GM12864 (cell line): ENCODE measurements at regions not wholly inside any gene's neighbourhood (a gene's known extent, or its start where the extent isn't known, plus 50 kb on each side); places are given as distances from the start of the nearest gene placed in this dataset.

Experiments
- DNase-seq: peaks from one replicate; pipeline ENCODE4 v3.0.0-alpha.2; 2011; ENCODE audit warnings: low read depth
- H3K4me3 ChIP-seq: 2 replicates; pipeline ENCODE4 v1.5.1; 2011; ENCODE audit warnings: mild to moderate bottlenecking, low read depth, low read length, control low read depth
- TF ChIP-seq, protein P1 (sequence below): IDR thresholded peaks from 2 replicates; pipeline ENCODE4 v1.5.1; 2011; ENCODE audit warnings: low read depth, mild to moderate bottlenecking, moderate library complexity, low read length, control low read depth, inconsistent platforms; ENCODE audit errors: missing control alignments

DNA sequence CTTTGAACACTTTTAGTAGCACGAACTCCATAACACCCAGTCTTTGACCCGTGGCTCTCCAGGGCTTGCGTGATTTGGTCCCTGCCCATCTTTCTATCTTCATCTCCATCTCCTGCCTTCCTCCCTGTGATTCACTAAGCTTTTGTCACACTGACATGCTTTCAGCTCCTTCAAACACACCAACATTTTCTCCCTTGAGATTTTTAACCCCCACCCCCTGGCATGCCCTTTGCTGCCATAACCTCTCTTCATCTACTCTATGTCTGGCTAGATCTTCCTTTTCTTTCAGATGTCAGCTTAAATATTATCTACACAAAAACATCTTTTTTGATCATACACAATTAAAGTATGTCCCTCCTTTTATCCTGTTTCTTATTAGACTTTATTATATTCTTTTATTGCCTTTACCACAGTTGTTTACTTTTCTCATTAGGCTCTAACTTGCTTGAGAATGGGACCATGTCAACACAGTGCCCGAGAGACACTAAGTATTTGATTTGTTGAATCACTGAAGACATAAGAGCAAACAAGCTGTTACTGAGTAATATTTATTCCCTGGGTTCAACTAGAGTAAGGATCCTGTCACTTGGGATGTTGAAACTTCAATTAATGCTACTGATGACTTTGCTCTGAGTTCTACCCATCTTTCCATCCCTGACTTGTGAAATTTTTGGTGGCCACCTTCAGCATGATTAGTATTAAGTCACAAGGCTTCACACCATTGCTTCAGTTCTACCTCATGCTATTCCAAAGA is 387.3 kb downstream of the LRIG3 start:
- TF ChIP-seq, protein P1, sequence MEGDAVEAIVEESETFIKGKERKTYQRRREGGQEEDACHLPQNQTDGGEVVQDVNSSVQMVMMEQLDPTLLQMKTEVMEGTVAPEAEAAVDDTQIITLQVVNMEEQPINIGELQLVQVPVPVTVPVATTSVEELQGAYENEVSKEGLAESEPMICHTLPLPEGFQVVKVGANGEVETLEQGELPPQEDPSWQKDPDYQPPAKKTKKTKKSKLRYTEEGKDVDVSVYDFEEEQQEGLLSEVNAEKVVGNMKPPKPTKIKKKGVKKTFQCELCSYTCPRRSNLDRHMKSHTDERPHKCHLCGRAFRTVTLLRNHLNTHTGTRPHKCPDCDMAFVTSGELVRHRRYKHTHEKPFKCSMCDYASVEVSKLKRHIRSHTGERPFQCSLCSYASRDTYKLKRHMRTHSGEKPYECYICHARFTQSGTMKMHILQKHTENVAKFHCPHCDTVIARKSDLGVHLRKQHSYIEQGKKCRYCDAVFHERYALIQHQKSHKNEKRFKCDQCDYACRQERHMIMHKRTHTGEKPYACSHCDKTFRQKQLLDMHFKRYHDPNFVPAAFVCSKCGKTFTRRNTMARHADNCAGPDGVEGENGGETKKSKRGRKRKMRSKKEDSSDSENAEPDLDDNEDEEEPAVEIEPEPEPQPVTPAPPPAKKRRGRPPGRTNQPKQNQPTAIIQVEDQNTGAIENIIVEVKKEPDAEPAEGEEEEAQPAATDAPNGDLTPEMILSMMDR = no peak
- H3K4me3 ChIP-seq = no peak overlapping the region
- no peak for DNase-seq

DNA sequence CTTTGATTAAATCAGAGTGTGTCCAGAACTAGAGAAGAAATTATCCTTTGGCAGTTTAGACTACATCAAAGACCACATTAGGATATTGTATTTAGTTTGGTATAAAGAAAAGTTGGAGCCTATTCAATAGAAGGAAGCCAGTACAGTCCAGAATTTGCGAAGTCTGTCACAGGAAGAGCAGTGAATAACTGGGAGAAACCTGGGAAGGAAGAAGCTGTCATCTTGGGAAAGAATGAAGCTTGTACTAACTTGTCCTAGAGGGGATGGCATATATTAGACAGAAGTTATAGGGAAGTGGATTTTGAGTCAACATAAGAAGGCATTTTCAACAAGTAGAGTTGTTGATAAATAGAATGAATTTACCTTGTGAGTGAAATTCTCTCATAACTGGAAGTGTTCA is 386.7 kb downstream of the LRIG3 start:
- no peak overlapping the region for H3K4me3 ChIP-seq
- TF ChIP-seq, protein P1 = no peak
- no peak for DNase-seq

DNA sequence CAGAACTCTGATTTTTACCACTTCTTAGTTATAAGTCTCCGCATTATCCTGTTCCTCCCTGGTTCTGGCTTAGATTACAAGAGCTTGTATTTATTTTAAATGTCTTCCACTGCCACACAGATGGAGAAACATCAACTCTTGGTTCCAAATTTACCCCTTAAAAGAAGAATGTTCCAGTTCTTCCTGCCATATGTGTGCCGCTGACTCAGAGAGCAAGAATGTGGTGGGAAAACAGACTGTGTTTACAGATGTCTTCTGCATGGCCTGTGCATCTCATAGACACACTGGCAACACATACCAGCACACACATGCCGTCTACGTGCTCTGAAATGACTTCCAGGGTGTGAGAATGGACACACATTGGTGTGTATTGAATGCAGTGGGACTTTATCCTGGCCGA is 383.0 kb downstream of the LRIG3 start:
- TF ChIP-seq, protein P1 = no peak
- DNase-seq = no peak
- H3K4me3 ChIP-seq = no peak overlapping the region

DNA sequence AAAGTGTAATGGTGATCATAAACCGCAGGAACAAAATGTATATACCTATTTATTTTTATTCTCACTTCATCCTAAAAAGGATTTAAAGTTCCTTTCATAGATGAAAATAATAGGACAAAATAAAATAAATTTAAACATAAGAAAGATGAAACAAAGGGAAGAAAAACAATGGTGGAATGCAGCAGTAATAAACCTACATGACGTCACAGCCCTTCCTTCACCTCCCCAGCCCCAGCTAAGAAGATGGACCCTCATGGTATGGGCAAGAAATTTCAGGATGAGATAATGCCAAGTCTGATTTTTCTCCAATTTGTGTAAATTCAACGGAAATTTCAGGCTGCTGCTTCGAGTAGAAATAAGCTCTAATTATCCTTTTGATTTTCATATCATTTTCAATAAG is 381.0 kb downstream of the LRIG3 start:
- no peak for DNase-seq
- no peak overlapping the region for H3K4me3 ChIP-seq
- TF ChIP-seq, protein P1 = no peak

DNA sequence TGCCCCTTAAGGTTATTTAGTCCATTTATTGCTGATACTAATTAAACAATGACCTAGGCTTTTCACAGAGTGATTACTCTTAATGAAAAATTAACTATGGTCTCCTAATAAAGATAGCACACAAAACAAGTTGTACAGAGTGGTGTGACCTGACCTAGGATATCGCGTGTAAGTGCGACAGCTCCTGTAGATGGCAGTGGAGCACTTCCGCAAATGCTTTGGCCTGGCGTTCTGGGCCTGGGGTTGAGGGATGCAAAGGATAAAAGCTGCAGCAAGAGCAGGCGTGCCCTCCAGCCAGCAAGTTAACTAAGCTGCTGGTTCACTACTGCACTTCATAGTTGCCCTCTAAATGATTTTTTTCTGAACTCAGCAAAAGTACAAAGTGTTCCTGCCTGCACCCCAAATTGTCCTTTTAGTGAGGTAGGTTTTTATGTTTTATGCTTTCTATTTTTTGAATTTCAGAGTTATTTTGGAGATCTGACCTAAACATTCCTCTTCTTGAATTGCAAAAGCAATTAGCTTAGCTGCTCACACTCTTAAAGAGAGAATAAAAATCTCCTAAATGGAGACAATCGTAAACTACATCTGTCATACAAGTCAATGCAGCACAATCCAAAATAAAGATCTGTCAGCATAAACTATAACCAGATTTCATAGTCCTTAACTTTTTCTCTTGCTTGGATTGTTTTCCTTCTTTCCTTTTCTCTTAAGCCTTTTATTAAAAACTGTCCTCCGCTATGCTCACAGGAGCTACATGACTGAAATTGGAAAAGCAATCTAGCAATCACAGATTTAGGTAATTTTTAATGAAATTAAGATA is 379.6 kb downstream of the LRIG3 start:
- no peak overlapping the region for H3K4me3 ChIP-seq
- DNase-seq = peak; percentile 4
- TF ChIP-seq, protein P1 = peak; percentile 73

- TF ChIP-seq, protein P1 = no peak
- DNase-seq = no peak
- no peak overlapping the region for H3K4me3 ChIP-seq
Measured at GRCh38 chr12:58541300-58541690, 379.0 kb downstream of the LRIG3 start.
